GM13977 (cell line): ENCODE measurements at regions not wholly inside any gene's neighbourhood (a gene's known extent, or its start where the extent isn't known, plus 50 kb on each side); places are given as distances from the start of the nearest gene placed in this dataset.

Experiments used
- DNase-seq: peaks from one replicate; pipeline ENCODE4 v3.0.0; 2012; ENCODE audit warnings: low spot score
- CTCF ChIP-seq: IDR thresholded peaks from 2 replicates; pipeline ENCODE4 v1.5.1; 2012; ENCODE audit warnings: mild to moderate bottlenecking, control low read depth; ENCODE audit not compliant: insufficient read depth; ENCODE audit errors: extremely low read depth, missing control alignments
- in situ Hi-C: fragments of 300-500 bp; cut with MboI; formaldehyde crosslinking; loops from one replicate; pipeline ENCODE4 v1.12.0; 2022; ENCODE audit warnings: low sequenced_read_pairs, low pct_unique_long_range_greater_than_20kb, mixed read lengths, inconsistent platforms; ENCODE audit not compliant: unreplicated experiment

GRCh38 chr21:35857095-35857494 is 203.2 kb downstream of the SETD4 start:
- TF ChIP-seq CTCF = no peak
- DNase-seq = no peak
- in situ Hi-C loops = no loop called here

GRCh38 chr21:35855484-35855883 is 204.8 kb downstream of the SETD4 start:
- TF ChIP-seq CTCF = no peak
- DNase-seq = no peak
- in situ Hi-C loops = no loop called here

DNA sequence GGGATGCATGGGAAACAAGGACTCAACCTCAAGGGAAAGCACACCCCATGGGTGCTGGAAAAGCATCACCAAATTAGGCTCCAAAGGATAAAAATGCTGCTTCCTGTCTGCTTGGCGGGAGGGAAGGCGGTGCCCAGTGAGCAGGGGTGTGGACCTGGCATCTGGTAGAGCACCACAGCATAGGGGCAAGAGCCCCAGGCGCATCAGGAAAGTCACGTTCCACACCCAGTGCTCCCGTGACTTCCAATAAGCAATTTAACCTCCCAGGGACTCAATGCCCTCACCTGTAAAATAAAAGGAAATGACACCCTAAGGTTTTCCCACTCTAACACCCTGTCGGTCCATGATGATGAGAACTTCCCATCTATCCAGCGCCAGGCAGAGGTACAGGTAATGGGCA is 206.0 kb downstream of the SETD4 start:
- DNase-seq = no peak
- in situ Hi-C loops = no loop called here
- no peak for TF ChIP-seq CTCF

GRCh38 chr21:35853321-35854239 is 206.7 kb downstream of the SETD4 start:
- DNase-seq = no peak
- TF ChIP-seq CTCF = no peak
- in situ Hi-C loops = no loop called here

- in situ Hi-C loops = no loop called here
- no peak for DNase-seq
- no peak for TF ChIP-seq CTCF
These were observed 207.5 kb downstream of the SETD4 start for GRCh38 chr21:35852820-35853219.

GRCh38 chr21:35850542-35851103 is 209.7 kb downstream of the SETD4 start:
- in situ Hi-C loops = no loop called here
- TF ChIP-seq CTCF = no peak
- no peak for DNase-seq
